NCI-H524 treated with DMSO at 0.1 percent for 48 hours (cell line): ENCODE measurements at regions not wholly inside any gene's neighbourhood (a gene's known extent, or its start where the extent isn't known, plus 50 kb on each side); places are given as distances from the start of the nearest gene placed in this dataset.
"Not testable (repeated sequence)": the region's sequence is repeated elsewhere in the genome, so short reads cannot be mapped to it uniquely, and the experiment has no call there.

ENCODE experiments used
- DNase-seq: peaks from one replicate; lab custom pipeline; 2025; lab: John Stamatoyannopoulos, UW

DNA sequence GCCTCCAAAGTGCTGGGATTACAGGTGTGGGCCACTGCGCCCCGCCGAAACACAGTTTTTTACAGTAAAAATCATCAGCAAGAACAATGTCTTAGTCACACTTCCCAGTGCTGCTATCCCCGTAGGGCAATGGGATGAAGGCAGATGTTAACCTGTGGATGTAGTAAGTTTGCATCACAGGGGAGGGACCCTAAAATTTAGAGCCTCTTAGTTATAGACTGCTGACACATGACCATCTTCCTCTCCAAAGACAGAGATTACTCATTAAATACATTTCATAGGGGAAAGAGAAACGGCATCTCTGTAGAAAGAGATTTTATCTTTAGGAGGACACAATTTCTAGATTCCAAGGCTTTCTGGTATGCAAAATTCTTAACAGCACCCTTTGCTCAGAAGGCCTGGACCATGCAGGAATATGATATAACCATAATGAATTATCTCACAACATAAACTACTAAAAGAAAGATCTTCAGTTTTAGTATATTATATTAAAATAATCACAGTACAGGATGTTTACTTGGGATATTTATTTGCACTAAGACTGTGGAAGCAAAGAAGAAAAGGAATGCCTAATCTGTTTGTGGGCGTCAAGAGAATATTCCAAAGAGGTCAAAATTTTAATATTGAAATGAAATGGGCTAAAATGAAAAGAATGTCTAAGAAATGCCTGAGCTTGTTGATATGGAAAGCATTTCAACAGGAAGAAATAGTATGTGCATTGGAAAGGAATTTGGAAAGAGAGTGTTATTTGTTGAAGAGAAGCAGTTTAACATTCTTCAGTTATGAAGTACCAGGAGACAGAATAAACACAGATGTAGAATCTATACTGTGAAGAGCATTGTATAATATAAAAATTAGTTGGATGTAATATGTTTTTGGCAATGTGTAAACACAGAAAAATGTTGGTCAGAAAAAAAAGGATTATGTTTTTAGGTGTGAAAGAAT lies 1228.3 kb upstream of the CHAC2 start:
- DNase-seq: no peak

DNA sequence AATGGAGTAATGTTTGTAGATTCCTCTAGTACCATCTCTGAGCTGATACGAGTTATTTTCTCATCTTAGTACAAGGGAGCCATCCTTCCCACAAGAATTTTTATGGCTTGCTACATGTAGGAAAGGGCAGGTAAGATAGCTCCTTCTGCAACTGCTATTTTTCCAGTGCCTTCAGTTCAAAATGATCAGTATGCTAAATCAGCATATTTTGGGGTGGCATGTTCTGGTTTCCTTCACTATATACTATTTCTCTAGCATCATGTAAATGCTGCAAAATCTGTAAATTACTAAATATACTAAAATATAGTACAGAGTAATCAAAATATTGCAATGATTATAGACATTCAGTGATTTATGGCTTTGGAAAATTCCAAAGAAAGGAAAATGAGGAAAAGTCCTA lies 1230.0 kb upstream of the CHAC2 start:
- no peak for DNase-seq

DNA sequence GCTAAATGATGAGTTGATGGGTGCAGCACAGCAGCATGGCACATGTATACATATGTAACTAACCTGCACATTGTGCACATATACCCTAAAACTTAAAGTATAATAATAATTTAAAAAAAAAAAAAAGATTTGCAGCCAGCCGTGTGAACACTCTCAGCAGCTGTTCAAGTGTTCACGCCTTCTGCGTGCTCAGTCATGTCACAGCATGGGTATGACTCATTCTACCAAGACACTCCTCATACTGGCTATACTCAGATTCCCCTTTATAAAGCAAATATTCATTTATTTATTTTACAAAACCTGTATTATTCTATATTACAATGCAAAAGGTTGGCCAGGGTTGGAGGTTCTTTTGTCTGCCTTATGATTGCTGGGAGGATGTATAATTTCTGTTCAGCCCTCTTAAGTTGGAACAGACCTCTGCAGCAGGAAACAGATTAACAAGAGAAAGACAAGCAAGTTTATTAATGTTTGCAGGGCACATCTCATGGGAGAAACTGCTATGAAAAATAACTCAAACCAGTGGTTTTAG lies 1230.6 kb upstream of the CHAC2 start:
- no peak for DNase-seq

DNA sequence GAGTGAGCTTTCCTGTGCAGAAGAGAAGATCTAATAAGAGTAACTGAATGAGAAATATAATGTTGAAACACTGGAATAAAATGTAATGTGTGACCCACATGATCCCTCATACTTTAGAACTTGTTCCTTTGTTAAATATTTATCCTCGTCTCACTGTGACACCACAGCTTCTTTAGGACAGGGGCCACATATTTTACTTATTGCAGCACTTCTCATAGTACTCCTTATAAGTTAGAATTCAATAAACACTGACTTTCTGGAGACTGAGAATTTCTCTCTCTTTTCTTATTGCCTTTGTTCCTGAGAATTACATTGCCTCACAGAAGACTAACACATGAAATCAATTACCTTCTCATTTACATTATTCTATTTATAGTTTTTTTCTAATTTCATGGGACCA lies 1234.6 kb upstream of the CHAC2 start:
- DNase-seq: no peak

DNA sequence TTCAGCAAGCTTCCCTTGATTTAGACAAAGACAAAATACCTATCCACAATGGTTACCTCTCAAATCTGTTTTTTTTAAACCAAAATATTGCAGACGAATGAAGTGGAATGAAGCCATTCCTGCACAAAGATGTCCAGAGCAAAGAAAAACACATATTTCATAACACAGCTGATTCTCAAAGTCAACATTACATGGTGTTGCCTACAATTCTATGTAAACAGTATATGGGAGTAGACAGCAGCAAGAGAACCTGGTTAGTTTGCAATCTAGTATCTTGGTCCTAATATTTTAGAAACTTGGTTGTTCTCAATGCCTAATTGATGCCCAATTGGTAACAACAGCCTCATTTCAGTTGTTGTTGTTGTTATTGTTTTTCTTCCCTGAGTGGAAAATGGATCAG lies 1240.9 kb upstream of the CHAC2 start:
- DNase-seq: no peak

DNA sequence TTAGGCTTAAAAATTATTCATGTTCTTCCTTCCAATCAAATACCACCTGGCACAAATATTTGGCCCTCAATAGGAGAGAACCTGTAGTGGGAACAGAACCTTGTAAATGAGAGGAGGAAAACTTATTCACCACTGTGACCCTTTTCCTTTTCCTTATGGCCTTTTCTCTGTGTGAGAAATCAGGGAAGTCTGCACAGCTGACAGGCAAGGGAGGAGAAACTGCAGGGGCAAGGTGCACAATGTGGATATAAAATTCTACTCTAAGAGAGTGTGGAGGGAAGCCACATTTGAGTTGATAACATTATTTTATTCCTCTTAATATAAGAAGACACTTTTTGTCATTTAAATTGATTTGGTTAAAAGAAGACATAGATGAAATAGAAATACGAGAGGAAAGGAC lies 1247.0 kb upstream of the CHAC2 start:
- DNase-seq: no peak

DNA sequence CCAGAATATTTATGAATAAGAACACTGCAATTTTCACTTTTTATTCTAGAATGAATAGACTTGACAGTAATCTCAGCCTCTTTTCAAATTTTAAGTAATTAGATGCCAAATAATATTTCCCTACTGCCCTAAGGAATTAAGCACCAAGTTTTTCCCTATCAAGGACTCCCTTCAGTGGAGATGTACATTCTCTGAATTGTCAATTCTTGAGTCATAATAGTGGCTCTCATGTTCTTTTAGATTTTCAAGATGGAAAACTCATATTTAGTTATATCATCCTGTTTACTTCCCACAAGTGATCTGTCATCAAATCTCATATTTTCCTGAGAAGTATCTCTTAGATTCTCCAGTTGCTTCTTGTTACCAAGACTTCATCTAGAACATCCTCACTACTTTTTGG lies 1248.9 kb upstream of the CHAC2 start:
- DNase-seq: no peak

DNA sequence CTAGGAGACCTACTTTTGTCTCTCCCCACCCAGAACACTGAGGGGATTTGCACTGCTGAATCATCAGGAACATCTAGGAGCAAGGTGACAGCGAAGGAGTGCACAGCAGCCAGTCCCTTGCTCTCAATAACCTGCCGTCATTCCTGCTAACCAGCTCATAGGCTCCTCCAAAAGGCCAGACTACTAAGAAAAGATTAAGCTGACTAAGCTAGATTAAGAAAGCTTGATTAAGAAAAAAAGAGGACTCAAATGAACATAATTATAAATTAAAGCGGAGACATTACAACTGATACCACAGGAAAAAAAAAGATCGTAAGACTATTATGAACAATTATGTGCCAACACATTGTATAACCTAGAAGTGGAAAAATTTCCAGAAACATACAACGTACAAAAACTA lies 1254.8 kb upstream of the CHAC2 start:
- DNase-seq: no peak

DNA sequence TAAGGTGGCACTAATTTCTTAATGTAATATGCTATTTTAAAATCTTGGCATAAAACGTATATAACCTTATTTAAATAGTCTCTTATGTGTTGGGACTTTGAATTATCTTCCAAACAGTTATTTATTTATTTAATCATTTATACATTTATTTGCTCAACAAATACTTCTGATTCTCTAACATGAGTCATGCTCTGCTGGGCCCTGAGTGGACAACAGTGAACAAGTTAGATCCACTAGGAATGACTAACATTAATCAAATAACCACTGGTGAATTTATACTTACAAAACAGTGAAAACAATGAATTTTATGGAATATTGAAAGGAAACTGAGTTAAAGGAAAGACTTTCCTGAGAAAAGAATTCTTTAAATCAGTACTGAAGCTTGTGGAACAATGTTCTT lies 1257.2 kb upstream of the CHAC2 start:
- DNase-seq: no peak

DNA sequence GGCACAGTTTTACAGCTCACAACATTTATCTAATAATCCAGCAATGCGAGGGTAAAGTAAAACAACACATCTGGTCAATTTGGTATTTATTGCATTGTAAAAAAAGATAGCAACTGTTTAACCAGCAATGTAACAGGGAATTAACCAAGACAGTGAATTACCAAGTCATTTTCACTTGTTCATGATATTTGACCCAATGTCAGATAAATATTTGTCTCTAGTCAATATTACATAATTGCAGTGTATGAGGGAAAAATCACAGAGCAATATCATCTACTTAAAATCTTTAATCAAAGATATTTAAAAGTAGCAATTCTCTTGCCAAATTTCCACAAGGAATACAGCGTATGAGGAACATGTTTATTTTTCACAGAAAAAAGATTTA lies 1265.1 kb upstream of the CHAC2 start:
- DNase-seq: no peak

DNA sequence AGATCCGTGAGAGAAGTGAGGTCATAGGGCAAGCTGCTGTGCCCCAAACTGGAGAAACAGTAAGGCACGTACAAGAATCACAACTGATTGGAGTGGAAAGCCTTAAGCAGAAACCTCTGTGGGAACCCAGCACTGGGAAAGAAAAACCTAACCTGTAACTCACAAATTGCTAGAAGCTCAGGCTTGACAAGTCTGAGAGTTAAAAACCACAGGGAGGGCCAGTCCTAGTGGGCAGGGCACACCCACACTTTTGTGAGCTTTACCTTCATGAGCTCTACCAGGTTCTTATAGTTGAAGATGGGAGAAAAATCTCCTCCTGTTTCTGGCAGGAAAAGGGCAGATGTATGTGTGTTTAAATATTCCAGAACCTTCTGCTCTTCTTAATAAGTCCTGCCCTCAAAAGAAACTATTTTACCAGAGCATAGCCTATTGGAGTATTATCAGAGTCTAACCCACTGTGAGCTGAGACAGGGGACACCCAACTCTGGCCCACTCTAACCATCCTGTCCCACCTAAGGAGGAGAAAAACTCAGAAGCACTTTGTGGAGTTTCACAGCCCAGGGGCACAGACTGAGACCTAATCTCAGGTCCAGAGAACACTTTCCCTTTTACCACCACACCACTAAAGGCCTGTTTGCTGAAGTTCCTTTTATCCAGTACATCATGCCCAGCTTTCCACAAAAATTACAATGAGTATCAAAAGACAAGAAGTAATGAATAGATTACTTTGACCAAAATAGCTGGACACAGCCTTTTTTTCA lies 1265.7 kb upstream of the CHAC2 start:
- no peak for DNase-seq

DNA sequence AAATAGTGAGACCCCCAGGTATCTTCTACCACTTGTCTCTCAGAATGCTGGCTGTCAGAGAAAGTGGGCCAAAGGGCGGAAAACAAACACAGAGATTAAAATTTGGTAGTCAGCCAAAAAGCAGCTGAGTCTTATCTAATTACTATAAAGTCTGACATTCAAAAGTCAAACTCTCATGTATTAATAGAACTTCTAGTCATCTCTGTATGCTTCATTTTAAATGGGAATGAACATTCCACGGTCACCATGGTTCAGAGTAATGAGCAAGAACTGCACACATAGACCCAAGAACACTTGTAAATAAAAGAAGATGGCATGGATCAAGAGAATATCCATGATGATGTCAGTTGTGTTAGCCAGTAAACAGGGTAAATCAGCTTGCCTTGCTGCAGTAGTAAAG lies 1267.0 kb upstream of the CHAC2 start:
- no peak for DNase-seq

DNA sequence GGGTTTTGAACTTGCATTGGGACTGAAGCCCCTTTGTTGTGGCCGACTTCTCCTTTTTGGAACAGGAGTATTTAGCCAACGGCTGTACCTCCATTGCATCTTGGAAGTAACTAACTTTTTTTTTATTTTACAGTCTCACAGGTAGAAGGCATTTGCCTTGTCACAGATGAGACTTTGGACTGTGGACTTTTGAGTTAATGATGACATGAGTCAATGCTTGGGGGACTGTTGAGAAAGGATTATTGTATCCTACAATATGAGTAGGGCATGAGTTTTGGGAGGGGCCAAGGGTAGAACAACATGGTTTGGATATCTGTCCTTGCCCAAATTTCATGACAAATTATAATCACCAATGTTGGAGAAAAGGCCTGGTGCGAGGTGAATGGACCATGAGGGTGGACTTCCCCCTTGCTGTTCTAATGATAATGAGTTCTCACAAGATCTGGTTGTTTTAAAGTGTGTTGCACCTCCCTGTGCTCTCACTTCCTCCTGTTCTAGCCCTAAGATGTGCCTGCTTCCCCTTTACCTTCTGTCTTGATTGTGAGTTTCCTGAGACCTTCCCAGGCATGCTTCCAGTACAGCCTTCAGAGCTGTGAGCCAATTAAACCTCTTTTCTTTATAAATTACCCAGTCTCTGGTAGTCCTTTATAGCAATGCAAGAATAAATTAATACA lies 1269.4 kb upstream of the CHAC2 start:
- DNase-seq: no peak

DNA sequence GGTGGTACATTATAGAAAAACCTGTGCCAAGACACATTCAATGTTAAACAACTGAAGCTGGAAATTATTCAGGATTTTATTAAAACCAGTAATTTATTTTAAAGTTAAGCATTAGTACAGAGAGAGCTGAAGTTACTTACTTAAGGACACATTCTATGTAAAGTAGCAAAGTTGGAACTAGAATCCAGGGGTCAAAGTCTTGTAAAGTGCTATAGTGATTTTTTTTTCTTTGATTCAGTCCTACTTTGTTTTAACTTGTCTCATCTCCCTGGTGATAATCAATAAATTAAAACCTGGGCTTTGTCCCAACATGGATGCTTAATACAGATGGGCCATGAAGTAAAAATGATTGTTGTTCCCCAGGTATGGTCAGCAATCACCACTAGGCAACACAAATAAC lies 1271.8 kb upstream of the CHAC2 start:
- no peak for DNase-seq

DNA sequence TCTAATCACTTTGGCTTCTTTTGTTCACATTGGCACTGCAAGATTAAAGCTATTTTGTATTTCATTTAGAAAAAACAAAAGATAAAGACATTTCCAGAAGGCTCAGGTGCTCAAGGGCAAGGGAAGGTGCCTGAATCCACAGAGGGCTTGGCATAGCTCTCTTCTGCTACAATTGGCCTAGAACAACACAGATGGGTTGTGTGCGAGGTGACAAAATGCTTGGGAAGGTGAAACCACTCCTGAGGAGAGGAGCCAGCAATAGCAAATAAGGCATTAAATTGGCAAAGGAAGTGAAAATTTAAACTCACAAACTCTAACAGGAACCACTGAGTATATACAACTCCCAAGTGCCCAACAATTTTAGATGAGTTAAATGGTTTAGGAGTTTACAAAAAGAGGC lies 1290.4 kb upstream of the CHAC2 start:
- no peak for DNase-seq

DNA sequence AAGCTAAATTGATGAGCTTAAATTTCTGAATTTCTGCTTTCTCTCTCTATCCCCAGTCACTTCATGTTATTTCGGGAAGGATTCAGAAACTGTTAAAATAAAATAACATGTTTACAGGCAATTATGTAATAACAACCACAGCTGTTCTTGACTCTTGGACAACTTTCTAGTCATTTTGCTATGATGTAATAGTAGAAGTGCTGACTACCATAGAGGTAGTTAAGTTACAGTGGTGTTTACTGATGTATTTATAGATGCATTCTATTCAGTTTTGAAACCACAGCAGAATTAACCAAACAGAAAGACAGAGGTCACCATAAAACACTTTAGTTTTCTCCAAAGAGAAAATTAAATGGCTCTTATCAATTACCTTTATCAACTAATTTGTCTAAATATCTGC lies 1292.0 kb upstream of the CHAC2 start:
- DNase-seq: no peak

DNA sequence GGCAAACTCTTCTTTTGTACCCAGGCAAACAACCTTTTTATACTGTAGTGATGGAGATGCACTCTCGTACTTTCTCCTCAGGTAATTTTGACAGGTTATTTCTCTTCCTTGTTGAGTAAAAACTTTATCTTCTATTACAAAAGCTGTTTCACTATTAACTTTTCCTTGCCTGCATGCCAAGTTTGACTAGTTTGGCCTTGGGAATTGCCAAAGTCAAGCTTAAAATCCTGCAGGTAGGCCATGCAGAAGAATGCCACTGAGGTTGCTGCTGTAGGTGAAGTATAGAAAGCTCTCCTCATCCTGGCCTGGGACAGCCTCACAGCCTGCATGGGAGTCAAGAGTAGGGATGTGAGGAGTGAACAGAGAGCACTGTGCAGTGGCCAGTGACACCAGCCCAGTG lies 1293.5 kb upstream of the CHAC2 start:
- DNase-seq: no peak

DNA sequence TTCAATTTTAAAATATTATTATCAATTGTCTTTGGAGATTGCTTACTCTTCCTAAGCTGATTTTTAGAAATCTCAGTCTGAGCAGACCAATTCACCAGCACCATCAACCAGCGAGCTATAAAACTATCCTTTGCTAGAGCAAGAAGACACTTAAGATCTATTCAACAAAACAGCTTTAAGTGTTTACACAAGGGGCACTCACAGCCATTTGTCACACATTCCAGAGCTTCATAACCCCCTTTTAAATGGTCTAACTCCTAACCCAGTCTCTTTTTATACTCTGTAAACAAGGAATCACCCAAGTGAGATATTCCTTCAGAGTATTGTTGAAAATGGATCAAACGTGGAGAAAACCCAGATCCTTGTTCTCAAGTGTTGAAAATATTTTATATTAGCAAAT lies 1294.1 kb upstream of the CHAC2 start:
- DNase-seq: no peak

DNA sequence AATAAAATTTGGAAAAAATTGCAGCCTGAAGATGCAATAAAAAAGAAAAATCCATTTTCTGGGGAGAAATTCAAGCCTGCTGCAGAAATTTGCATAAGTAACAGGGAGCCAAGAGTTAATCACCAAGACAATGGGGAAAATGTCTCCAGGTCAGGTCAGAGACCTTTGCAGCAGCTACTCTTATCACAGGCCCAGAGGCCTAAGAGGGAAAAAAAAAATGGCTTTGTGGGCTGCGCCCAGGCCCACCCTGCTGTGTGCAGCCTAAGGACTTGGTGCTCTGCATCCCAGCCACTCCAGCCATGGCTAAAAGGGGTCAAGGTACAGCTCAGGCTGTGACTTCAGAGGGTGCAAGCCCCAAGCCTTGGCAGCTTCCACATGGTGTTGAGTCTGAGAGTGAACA lies 1297.1 kb upstream of the CHAC2 start:
- DNase-seq: not testable (repeated sequence)

DNA sequence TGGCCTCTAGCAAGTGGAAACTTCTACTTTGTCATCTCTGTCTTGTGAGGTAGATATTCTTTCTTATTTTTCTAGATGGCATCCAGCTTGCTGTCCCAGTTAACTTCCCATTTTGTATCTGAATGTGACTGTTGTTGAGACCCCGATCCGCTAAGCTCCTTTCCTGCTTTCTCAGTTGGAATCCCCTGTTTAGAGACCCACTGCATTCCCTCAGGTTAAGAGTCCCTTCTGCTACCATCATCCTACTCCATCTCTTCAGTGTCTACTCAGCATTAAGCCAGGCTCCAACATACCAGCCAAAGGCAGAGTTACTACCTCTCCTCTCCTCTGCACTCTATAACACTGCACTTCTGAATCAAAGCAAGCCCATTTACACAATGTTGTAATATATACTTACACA lies 1300.4 kb upstream of the CHAC2 start:
- no peak for DNase-seq

DNA sequence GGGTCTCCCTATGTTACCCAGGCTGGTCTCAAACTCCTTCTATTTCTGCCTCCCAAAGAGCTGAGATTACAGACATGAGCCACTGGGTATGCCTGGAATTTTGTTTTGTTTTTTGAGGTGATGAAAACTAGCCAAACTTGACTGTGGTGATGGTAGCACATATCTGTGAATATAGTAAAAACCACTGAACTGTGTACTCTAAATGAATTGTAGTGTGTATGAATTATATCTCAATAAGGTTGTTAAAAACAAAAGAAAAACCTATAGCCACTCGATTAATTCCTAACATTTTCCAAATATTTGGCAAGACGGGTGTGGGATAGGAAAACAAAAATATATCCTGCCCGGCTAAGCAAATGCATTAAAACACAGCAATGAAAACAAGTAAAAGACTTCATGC lies 1302.3 kb upstream of the CHAC2 start:
- DNase-seq: no peak

DNA sequence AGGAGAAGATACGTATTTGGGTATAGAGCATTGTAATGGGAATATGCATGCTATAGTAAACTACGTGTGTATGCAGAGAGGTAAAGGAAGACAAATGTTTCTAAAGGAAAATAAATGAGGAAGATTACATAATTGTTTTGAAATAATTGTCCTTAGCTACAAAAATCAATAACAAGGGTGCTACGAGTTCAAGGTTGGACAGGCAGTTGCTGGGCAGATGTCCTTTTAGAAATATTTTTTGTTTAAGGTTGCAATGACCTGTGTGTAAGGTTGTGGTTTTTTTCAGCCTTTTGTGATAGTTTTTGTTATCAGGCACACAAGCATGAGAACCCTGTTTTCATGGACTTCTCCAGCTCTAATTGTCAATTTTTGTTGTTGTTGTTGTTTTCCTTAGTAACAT lies 1304.1 kb upstream of the CHAC2 start:
- DNase-seq: no peak
